Stomach (tissue), 4 donors: ENCODE measurements at regions not wholly inside any gene's neighbourhood (a gene's known extent, or its start where the extent isn't known, plus 50 kb on each side); places are given as distances from the start of the nearest gene placed in this dataset.

ENCODE experiments used
- EP300 ChIP-seq: sonication (generic); formaldehyde crosslinking; IDR thresholded peaks from one replicate; pipeline ENCODE4 v1.6.1; 2017; ENCODE audit warnings: antibody characterized with exemption
- POLR2A ChIP-seq, 4 donors: fragments of 450-650 bp; IDR thresholded peaks; one replicate each; pipeline ENCODE4 v1.6.1; 2016; ENCODE audit warnings: antibody characterized with exemption in 4 of 4, control low read depth in 2 of 4, mild to moderate bottlenecking in 1 of 4, moderate library complexity in 1 of 4
- POLR2AphosphoS5 ChIP-seq, 3 donors: sonication (generic); formaldehyde crosslinking; IDR thresholded peaks; one replicate each; pipeline ENCODE4 v1.6.1; 2016; ENCODE audit warnings: antibody characterized with exemption in 3 of 3
- TF ChIP-seq, protein P1 (sequence below), 7 experiments: fragments of 450-650 bp in 4 of 7; fragments of 200-600 bp in 3 of 7; sonication (generic) in 3 of 7; IDR thresholded peaks; one replicate each; pipeline ENCODE4 v1.5.1; 2016 to 2019; ENCODE audit warnings: antibody characterized with exemption in 7 of 7, control low read depth in 2 of 7, mild to moderate bottlenecking in 1 of 7

DNA sequence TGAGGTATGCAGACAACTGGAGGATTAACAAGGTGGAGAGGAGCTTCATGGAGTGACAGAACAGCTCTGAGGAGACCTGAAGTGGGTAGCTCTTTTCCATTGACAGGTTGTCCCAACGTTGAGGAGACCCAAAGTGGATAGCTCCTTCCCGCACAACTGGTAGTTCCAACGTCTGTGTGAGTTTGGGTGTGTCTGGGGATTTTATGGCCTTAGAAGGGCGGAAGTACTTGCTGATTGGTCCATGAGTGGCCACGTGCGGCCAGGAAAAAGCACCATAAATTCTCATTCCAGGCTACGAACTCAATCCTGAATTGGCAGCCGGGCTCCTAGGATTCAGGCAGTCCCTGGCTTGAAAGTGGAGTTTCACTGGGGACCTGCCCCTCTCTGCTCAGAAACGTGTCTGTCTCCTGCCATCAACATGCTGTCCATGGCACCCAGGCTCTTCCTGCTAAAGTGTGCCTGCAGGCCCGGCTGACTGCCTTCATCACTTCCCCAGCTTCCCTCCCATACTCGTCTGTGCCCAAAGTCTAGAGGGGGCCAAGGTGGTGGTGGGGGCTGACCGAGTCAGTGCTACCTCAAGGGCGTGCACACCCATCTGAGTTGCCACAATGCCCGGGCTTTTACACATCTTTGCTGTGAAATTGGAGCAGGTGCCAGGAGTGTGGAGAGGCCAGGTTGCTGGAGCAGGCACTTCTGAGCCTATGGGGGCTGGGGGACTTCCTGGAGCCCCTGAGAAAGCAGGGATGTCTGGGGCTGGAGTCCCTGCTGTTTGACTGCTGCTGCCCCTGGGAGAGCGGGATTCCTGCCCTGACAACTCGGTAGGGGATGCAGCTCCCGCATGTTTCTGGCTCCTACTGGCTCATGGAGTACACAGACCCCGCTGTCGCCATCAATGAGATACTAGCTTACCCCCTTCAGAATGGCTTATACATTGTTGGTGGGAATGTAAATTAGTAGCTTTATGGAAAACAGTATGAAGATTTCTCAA is 2034.6 kb upstream of the ACO1 start:
- TF ChIP-seq POLR2AphosphoS5 (IDR thresholded peaks at IDR 0.05) (no peak), POLR2A (IDR thresholded peaks at IDR 0.05) (no peak), EP300 (no peak)
- TF ChIP-seq, protein P1, sequence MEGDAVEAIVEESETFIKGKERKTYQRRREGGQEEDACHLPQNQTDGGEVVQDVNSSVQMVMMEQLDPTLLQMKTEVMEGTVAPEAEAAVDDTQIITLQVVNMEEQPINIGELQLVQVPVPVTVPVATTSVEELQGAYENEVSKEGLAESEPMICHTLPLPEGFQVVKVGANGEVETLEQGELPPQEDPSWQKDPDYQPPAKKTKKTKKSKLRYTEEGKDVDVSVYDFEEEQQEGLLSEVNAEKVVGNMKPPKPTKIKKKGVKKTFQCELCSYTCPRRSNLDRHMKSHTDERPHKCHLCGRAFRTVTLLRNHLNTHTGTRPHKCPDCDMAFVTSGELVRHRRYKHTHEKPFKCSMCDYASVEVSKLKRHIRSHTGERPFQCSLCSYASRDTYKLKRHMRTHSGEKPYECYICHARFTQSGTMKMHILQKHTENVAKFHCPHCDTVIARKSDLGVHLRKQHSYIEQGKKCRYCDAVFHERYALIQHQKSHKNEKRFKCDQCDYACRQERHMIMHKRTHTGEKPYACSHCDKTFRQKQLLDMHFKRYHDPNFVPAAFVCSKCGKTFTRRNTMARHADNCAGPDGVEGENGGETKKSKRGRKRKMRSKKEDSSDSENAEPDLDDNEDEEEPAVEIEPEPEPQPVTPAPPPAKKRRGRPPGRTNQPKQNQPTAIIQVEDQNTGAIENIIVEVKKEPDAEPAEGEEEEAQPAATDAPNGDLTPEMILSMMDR (IDR thresholded peaks at IDR 0.05) = no peak
